Daoy (cell line): ENCODE measurements at regions not wholly inside any gene's neighbourhood (a gene's known extent, or its start where the extent isn't known, plus 50 kb on each side); places are given as distances from the start of the nearest gene placed in this dataset.
"Not testable (repeated sequence)": the region's sequence is repeated elsewhere in the genome, so short reads cannot be mapped to it uniquely, and the experiment has no call there.

Experiments used
- DNase-seq: peaks from one replicate; pipeline ENCODE4 v3.0.0-alpha.2; 2015; ENCODE audit warnings: low read depth

DNA sequence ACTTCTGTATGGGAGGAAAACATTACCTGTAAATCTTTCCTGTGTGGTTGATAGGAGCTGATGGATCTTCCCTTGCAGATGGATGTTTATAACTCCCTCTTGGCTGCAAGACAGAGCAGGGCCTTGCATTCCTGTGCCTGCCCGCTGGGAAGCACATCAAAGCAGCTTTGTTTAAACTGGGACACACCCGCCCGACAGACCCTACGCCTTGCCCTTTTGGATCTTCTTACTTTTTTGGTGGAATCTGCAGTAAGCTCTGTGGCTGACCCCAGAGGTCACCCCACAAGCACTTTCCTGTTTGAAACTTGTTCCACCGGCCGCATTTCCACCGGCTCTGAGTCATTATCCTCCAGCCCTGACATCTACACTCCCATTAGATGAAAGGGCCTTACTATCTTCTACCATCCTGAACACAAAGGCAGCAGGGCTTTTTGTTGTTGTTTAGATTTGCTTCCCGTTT, 244.1 kb upstream of the STT3B start:
- peak; percentile 16 for DNase-seq

DNA sequence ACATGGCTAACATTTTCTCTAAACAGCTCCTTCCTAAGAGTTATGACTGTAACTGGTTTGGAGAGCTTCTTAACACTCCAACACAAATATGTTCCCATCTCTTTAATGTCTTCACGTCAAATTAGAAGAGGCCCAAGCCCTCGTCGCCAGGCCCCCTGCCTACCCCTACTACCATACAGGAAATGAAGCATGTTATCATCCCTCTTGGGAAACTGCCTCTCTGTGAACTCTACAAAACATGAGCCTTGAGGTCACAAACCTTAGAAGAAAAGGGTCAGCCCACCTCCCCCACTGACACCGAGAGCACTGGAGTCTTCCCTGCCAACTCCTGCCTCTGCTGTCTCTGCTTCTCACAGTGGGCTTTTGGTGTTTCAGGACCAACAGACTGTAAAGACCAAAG, 243.1 kb upstream of the STT3B start:
- no peak for DNase-seq

DNA sequence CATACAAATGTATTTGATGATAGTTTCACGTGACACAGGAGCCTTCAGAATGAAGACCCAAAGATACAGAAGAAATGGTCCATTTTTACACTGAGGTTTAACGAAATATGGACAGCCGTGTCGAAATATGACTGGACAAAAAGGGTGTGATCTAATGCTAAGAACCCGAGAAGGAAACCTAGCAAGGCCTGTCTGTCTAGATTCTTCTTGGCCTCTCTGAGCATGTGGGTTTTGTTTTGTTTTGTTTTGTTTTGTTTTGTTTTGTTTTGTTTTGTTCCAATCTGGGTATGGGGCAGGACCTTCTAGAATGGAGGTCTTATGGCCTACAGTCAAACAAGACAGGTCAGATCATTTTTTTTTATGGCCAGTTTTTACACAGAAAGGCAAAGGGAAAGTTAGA, 242.7 kb upstream of the STT3B start:
- no peak for DNase-seq

DNA sequence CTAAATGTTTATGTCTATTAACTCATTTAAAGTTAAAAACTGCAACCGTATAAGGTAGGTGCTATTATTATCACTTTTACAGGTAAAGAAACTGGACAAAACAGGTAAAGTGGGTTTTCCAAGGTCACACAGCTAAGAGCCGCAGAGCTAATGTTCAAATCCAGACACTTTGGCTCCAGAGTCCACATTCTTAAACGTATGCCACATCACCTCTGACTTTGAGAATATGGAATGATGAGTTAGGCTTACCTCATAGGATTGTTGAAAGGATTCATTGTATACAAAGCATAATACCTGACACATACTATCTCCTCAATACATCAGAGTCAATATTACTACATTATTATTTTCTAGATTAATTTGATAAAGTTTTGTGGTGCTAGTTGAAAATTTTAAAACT, 240.9 kb upstream of the STT3B start:
- DNase-seq, result no peak

DNA sequence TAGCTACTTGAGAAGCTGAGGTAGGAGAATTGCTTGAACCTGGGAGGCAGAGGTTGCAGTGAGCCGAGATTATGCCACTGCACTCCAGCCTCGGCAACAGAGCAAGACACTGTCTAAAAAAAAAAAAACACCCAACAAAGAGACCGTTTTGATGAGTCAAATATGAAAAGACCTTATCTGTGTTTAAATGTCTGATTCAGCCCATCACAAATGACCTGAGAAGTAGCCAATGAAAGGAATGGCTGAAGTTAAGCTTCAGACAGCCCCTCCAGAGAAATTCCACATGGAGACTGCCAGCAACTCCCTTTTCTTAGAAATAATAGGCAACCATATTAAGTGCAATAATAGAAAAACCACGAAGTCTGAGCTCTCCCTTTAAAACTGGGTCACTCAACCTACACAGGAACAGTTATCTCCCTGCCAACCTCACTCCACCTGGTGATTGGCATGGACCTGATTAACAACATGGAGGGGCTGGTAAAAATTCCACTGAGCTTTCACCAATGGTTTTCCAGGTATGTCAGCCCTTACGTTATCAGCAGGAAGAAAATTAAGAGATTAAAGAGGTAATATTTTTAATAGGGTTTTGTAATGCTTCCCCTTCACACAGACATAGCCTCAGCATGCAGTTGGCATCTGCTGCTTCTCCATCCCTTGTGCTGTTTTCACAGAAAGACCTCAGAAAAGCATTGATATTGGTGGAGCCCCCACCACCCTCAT, 238.1 kb upstream of the STT3B start:
- DNase-seq, result peak; percentile 2

DNA sequence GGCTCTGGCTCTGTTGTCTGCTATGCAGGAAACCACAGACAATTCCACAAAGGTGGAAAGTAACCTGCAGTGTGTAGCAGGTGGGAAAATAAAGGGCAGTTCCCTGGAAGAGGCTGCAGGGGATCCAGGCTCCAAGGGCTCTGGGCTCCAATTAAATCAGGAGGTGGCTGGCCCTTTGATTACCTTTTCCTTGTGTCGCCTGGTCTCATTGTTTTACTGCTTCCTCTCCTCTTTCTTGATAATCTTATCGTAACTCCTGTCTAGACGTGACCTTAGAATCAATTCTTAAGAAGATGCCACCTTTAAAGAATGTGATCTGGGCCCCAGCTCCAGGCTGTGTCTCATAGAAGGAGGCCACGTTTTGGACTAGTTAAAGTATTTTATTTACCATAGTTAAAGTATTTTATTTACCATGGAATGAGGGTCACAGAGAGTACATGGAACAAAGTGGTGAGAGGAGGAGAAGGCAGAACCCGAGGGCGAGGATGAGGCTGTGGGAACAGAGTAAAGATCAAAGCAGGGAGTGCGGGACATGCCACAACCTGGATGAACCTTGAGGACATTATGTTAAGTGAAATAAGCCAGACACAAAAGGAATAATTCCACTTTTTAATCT, 237.5 kb upstream of the STT3B start:
- DNase-seq, result no peak

DNA sequence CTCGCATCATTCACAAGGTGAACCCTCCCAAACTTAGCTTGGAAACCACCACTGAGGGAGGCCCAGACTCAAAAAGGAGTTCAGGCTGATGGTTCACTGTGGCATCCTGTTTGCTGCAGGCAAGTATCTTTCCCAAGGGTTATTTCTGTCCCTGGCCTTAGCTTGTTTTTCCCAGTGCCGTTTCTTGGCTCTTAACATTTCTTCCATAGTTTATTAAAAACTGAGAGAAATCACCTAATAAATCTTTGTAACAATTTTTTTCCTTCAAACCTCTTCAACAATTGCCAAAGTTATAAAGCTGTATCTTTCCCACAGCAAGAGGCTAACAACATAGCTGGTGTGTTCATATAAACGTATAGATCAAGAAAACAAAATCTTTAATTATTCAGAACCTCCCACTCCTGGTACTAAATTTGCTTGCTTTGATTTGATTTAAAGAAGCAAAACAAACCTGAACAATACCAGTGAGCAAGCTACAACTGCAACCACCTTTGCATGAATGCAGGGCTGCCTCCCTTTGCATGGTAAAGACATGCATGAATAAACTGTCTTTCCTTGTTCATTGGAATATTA, 234.9 kb upstream of the STT3B start:
- DNase-seq, result no peak

DNA sequence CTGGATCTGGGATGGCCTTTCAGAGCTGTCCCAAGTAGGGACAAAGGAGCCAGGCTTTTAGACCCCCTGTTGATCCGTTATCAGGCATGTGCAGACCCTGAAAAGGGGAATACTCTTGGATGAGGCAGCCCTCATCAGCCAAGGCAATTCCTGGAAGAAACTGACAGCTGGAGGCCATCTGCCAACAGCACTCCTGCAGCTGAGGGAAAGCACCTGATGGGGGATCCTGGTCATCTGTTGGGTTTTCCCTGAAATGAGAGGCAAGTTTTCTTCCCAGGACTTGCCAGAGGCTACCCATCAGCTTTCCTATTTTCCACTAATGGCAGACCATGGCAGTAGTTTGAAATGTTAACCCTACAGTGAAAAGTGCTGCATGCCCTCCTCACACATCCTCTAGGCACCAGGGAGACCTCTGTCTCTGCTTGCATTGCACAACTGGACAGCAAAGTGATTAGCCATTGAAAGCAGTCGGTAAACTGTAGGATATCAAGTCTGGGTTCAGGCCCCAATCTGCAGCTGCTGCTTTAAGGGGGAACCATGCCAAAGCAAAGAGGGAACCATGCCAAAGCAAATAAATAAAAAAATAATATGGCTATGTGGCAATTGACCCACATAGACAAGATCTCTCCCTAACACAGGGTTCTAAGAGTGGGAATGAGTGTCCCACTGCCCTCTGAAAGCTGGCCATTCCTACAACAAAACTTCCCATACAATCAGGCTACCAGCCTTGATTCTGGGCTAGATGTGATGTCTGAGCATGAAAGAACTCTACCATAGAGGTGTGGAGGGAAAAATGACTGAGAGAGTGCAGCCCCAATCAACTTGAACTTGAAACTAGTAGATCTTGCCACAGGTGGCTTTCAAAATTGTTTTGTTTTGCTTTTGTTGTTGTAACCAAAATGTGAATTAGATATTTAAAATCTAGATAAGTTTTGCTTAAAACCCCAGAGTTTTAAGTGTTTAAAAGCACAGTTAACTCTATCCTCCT, 232.0 kb upstream of the STT3B start:
- no peak for DNase-seq

DNA sequence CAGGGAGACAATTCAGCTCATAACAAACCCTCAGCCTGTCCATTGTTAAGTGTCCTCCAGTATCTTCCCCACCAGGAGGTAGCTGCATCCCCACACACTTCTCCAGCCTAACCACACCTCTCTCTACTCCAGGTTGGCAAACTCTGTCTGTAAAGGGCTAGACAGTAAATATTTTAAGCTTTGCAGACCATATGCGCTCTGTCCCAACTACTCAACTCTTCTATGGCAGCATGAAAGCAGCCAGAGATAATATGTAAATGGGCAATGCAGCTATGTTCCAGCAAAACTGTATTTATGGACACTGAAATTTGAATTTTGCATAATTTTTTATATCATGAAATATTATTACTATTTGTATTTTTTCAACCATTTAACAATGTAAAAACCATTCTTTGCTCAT, 230.4 kb upstream of the STT3B start:
- no peak for DNase-seq

DNA sequence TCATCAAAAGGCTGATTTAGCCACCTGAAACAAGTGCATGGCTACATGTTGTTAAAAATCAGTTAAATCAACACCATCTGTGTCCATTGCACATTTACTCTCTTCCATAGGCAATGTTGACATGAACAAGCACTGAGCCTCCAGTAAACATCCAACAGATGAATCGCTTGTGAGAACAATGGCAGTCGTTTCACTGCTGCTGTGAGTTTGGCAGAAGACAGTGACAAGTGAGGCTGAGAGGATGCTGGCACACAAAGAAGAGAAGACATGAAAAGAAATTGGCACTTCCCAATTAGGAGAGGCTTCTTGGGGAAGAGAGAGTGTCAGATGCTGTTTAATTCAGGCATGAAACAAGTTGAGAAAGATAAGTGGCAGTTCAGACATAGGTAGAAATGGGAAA, 227.4 kb upstream of the STT3B start:
- no peak for DNase-seq

DNA sequence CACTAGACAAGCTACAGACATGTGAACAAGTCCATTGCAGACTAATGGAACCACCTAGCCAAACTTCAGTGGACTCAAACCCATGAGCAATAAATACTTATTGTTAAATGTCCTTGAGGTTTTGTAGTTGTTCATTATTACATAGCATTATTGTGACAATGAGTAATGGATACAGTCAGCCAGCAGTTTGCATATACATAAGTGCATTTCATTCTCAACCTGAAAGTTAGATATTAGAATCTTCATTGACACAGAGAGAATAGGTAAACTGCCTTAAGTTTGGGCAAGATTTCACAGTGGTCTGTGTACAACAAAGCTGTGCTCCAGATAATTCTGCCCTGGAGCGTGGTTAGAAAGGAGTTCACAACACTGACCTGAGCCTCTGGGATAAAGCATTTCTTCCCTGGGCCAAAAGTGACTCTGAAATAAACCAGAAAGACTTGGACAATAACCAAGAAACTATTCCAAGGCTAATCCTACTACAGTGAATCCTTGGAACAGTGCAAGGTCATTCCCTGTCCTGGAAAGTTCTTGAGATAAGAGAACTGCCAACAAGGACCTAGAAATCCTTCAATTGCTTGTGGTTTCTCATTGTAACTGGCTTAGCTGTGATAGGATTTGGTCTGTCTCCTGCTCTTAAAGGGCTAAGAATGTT, 225.5 kb upstream of the STT3B start:
- no peak for DNase-seq

DNA sequence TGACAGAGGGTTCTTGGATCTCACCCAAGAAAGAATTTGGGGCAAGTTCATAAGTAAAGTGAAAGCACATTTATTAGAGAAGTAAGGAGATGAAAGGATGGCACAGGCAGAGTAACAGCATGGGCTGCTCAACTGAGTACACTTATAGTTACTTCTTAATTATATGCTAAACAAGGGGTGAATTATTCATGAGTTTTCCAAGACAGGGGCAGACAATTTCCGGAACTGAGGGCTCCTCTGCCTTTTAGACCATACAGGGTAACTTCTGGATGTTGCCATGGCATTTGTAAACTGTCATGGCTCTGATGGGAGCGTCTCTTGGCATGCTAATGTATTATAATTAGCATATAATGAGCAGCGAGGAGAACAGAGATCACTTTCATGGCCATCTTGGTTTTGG, 221.2 kb upstream of the STT3B start:
- no peak for DNase-seq

DNA sequence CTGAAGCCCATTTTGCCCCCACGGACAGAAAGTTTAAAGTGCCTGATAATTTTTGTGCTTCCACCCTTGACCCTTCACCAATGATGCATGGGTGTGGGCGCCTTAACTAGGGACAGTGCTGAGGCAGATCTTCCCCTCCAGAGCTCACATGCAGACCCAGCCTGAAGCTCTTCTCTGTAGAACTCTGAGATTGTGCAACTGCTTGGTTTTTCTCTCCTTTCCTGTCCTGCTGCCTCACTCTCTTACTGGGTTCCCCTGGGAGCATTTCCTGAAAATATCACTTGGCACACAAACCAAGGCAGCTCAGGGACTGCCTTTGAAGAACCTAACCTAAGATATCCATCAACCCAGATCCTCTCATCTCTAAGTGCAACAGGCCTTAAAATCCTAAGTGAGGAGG, 220.3 kb upstream of the STT3B start:
- DNase-seq, result no peak

DNA sequence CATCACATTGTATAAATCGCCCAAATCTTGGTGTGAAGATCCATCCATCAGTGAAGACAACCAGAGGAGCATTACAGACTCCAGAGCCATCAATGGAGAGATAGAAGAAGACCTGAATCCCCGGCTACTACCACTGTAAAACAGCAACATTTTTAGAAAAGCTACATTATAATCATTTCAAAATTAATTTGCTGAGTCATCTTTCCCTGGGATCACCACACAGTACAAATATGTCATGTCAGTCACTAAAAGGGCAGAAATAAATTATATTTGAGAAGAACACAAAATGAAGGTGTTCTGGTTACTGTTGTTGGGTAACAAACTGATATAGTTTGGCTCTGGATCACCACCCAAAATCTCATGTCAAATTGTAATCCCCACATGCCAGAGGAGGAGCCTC, 218.5 kb upstream of the STT3B start:
- no peak for DNase-seq

DNA sequence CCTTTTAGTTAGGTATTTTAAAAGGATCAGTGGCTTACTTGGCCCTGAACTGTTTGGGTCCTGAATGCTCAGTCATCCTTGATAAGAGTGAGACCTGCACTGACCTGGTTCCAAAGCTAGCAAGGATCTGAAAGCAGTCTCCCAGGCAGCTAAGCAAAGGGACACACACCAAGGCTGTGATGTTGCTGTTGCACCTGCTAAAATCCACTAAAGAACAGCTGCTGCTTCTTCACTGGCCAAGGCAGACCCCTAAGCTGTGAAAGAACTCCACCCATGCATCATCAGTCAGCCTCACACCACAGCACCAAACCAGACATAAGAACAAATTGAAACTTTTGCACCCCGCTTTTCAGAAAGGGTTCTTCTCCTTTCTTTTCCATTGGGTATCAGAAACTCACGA, 213.4 kb upstream of the STT3B start:
- DNase-seq, result no peak

DNA sequence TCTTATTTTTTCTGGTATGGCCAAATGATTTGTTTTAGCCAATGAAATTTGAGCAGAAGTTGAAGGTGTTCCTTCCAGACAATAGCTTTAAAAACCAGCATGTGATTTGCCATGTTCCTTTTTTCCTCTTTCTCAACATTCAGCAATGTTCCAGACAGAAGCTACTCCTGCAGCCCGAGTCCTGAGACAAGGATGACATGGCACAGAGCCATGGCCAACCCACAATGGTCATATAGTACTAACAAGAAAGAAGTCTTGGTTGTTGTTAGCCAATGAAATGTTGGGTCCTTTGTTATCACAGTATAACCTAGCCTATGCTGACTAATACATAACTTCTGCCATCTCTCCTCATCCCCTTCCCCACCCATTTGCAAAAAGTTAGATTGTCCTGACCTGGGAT, 211.1 kb upstream of the STT3B start:
- no peak for DNase-seq

DNA sequence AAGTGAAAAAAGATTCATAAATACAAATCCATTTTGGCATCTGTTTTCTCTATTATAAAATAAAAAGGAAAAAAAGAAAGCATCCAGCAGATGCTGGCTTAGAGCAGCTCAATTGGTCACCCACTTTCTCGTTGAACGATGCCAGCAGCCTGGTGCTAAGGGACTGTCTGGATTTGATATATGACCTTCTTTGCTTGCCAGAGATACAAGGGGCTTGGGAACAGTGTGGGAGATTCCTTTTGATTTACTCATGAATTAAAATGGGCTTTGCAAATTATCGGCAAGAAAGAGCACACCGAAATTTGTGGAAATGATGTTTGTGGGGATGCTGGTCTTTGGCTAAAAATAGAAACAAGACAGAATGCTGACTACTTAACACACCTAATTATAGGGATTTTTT, 210.3 kb upstream of the STT3B start:
- DNase-seq, result no peak

DNA sequence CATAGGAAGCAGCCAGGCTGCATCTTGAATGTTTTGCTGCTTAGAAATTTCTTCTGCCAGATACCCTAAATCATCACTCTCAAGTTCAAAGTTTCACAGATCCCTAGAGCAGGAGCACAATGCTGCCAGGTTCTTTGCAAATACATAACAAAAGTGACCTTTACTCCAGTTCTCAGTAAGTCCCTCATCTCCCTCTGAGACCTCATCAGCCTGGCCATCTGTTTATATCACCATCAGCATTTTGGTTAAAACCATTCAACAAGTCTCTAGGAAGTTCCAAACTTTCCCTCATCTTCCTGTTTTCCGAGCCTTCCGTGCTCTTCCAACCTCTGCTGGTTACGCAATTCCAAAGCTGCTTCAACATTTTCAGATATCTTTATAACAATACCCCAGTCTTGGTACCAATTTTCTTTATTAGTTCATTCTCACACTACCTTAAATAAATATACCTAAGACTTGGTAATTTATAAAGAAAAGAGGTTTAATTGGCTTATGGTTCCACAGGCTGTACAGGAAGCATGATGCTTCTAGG, 204.8 kb upstream of the STT3B start:
- not testable (repeated sequence) for DNase-seq

DNA sequence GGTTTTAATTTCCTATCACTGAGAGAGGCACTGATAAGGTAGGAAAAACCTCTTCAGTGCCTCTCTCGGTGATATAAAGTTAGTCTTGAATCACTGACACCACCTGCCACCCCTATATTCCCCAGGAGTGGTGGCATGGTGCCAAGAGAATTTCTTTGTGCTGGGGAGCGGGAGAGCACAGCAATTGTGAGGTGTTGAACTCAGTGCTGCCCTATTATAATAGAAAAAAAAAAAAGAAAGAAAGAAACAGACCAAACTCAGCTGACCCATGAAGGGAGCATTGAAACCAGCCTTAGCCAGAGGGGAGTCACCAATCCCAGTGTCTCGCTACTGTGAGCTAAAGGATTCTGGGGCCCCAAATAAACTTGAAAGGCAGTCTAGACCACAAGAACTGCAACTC, 201.4 kb upstream of the STT3B start:
- no peak for DNase-seq

DNA sequence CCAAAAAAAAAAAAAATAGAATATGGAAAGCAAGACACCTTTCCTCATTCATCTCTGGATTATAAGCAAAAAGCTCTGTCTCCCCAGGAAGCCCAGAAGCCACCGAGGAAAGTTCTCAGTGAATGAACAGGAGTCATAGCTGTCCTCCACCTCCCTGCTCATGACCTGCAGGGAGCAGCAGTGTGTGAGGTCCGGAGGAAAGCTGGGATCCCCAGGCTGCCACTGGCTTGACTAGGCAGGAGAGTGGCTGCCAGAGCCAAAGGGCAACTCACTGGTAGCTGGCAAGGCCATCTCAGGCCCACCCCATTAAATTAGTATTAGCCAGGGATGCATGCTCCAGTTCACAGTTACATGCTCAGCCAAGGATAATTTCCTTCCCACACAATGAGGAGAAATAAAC, 191.6 kb upstream of the STT3B start:
- DNase-seq, result peak; percentile 3

DNA sequence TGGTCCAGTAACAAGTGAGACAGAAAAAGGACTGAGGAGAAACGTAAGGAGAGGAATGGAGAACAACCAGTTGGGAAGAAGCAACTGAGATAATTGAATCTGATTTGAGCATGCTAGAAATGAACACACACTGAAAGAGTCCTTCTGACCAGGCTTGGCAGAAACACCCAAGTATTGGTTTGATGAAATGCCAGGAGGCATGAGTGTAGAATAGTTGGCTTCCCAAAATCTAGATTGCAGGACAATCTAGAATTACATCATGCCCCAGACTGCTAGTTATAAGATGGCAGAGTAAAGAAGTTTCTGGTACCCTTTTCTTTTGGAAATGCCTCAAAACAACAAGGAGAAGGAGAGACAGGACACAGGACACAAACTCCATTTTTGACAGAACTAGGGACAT, 189.7 kb upstream of the STT3B start:
- no peak for DNase-seq

DNA sequence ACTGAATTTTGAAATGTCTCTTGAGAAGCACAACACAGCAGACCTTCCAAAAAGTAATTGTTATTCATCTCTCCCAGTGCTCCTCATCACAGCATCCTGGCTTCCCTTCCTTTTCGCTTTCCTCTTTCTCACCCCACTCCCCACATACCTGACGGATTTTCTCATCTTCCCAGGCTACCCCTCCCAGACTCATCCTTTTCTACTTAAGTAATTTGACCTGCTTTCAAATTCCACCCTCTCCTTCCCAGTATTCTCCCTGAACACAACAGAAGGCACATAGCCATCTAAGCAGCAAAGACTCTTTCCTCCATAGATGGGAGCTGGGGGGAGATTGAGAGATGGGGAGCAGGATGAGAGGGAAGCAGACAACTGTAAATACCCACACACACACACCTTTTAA, 187.1 kb upstream of the STT3B start:
- DNase-seq, result no peak
